GM19043 (cell line): ENCODE measurements at regions not wholly inside any gene's neighbourhood (a gene's known extent, or its start where the extent isn't known, plus 50 kb on each side); places are given as distances from the start of the nearest gene placed in this dataset.

Experiments
- ATAC-seq: cut with Tn5 transposase; IDR thresholded peaks from one replicate; pipeline ENCODE4 v1.9.1; 2021; ENCODE audit warnings: low read depth; ENCODE audit not compliant: unreplicated experiment

- ATAC-seq = no peak
These were observed 62.2 kb upstream of the WSCD2 start for GRCh38 chr12:108066583-108067577.

DNA sequence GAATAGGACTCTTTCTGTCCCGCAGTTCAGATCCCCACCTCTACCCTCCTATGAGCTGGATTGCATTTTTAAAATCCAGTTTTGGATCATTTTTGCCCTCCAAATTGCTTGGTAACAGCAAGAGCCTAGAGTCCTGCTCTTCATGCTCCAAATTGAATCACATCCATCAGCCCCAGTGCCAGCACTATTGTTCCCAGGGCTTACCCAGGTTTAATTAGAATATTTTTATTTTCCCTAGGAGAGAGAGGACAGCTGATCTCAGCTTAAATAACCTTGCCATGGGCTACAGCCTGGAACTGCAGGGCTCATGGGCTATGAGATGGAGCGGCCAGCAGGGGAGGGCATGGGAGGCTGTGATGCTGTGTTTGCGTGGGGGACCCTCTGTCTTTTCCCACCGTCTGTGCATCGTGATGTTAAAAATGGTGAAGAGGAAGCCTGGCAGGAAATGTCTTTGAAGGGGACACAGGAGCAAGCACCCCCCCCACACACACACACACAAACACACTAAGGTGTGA, 59.4 kb upstream of the WSCD2 start:
- ATAC-seq = no peak

DNA sequence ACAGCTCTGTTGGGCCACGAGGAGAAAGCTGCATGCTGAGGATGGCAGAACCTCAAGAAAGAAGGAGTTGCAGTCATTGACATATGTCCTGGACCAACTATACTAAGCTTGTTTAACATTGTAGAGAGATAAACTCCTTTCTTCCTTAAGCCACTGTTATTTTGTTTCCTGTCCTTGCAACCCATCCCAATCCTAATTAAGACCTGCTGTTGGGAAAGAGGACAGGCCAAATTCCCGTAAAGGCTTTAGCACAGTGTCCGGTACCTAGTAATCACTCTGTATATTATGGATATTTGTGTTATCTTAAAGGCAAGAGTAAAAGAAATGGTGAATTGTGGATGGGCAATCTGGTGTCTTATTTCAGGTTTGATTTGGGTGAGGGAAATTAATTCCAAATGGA, 53.5 kb upstream of the WSCD2 start:
- ATAC-seq = no peak

GRCh38 chr12:108076556-108076955, 52.5 kb upstream of the WSCD2 start:
- ATAC-seq = no peak

GRCh38 chr12:108078428-108078827, 50.7 kb upstream of the WSCD2 start:
- no peak for ATAC-seq
